B cell (primary cell): ENCODE measurements at regions not wholly inside any gene's neighbourhood (a gene's known extent, or its start where the extent isn't known, plus 50 kb on each side); places are given as distances from the start of the nearest gene placed in this dataset.

ENCODE experiments used
- ATAC-seq: fragments of 200-7000 bp; cut with Tn5 transposase; one replicate; pipeline ENCODE4 v1.10.0; 2021; ENCODE audit warnings: low read depth, mild to moderate bottlenecking, moderate number of reproducible peaks, moderate library complexity
- CTCF ChIA-PET: fragments of 350-600 bp; sonication (Branson Sonifier 250); formaldehyde crosslinking; loops from one replicate; lab custom pipeline; 2021; ENCODE audit warnings: antibody characterized with exemption, inconsistent platforms; lab: Charles Lee
- POLR2A ChIA-PET: fragments of 350-600 bp; sonication (Branson Sonifier 250); formaldehyde crosslinking; loops from one replicate; lab custom pipeline; 2021; ENCODE audit warnings: antibody characterized with exemption; lab: Charles Lee
- DNase-seq: peaks from one replicate; pipeline ENCODE4 v3.0.0; 2013
- H2AFZ ChIP-seq: 2 replicates; pipeline ENCODE4 v1.6.1; 2012; ENCODE audit warnings: mild to moderate bottlenecking, low read depth, low read length; ENCODE audit not compliant: insufficient read depth, poor library complexity, severe bottlenecking
- H3K27ac ChIP-seq, 2 donors: 1 replicate in 1 of 2; 2 replicates in 1 of 2; pipeline ENCODE4 v1.5.1; 2012 to 2013; ENCODE audit warnings: low read length in 2 of 2, mild to moderate bottlenecking in 2 of 2, moderate library complexity in 1 of 2
- H3K27me3 ChIP-seq, 4 experiments: fragments of 200-600 bp in 1 of 4; sonication (generic) in 1 of 4; replicated peaks in 1 of 4; 1 replicate in 2 of 4; 2 replicates in 2 of 4; pipeline versions ENCODE4 v1.6.1 to v1.7.0; 2013 to 2016; ENCODE audit warnings: low read length in 3 of 4, mild to moderate bottlenecking in 2 of 4, mixed read lengths in 1 of 4, moderate library complexity in 1 of 4; ENCODE audit not compliant: insufficient read depth in 4 of 4, control insufficient read depth in 3 of 4; ENCODE audit errors: control extremely low read depth in 1 of 4
- H3K36me3 ChIP-seq, 2 experiments: replicated peaks in 1 of 2; 1 replicate in 1 of 2; 2 replicates in 1 of 2; pipeline versions ENCODE4 v1.6.1 to v1.7.1; 2013; ENCODE audit warnings: low read length in 1 of 2; ENCODE audit not compliant: insufficient read depth in 2 of 2, control insufficient read depth in 1 of 2; ENCODE audit errors: control extremely low read depth in 1 of 2, extremely low read depth in 1 of 2
- H3K4me1 ChIP-seq, 2 donors: fragments of 200-600 bp in 1 of 2; sonication (generic) in 1 of 2; 1 replicate in 1 of 2; 2 replicates in 1 of 2; pipeline versions ENCODE4 v1.5.1 to v1.6.1; 2013 to 2017; ENCODE audit warnings: low read length in 2 of 2; ENCODE audit not compliant: control insufficient read depth in 2 of 2, insufficient read depth in 2 of 2
- H3K4me2 ChIP-seq: replicated peaks from 2 replicates; pipeline ENCODE3; 2012; ENCODE audit warnings: mild to moderate bottlenecking, low read depth, low read length; ENCODE audit not compliant: poor library complexity, severe bottlenecking
- H3K4me3 ChIP-seq, 5 experiments: fragments of 200-600 bp in 1 of 5; sonication (generic) in 1 of 5; 1 replicate in 3 of 5; 2 replicates in 2 of 5; pipeline versions ENCODE4 v1.5.1 to v1.7.0; 2011 to 2016; ENCODE audit warnings: low read length in 4 of 5, mild to moderate bottlenecking in 4 of 5, low read depth in 2 of 5, control low read depth in 1 of 5, moderate library complexity in 1 of 5; ENCODE audit not compliant: insufficient read depth in 1 of 5; ENCODE audit errors: control extremely low read depth in 1 of 5, extremely low read depth in 1 of 5
- H3K79me2 ChIP-seq: fragments of 200-600 bp; sonication (generic); one replicate; pipeline ENCODE4 v1.6.0; 2016; ENCODE audit warnings: low read length; ENCODE audit not compliant: control insufficient read depth, insufficient read depth
- H3K9ac ChIP-seq: fragments of 200-600 bp; sonication (generic); 2 replicates; pipeline ENCODE4 v1.6.1; 2017; ENCODE audit warnings: mild to moderate bottlenecking, low read length, moderate library complexity
- H3K9me3 ChIP-seq, 3 donors: one replicate each; pipeline versions ENCODE4 v1.6.1 to v1.7.1; 2013; ENCODE audit warnings: low read length in 2 of 3; ENCODE audit not compliant: control insufficient read depth in 2 of 3, insufficient read depth in 1 of 3; ENCODE audit errors: control extremely low read depth in 1 of 3
- H4K20me1 ChIP-seq: 2 replicates; pipeline ENCODE4 v1.6.0; 2012; ENCODE audit warnings: mild to moderate bottlenecking, low read length; ENCODE audit not compliant: insufficient read depth, control insufficient read depth, poor library complexity, severe bottlenecking
- H3K27ac Mint-ChIP-seq: one replicate; pipeline ENCODE4 v1.8.0; 2021; ENCODE audit warnings: mixed read lengths
- H3K27me3 Mint-ChIP-seq: one replicate; pipeline ENCODE4 v1.8.0; 2021; ENCODE audit warnings: mixed read lengths
- H3K4me1 Mint-ChIP-seq: one replicate; pipeline ENCODE4 v1.8.0; 2021; ENCODE audit warnings: mixed read lengths
- H3K4me3 Mint-ChIP-seq: one replicate; pipeline ENCODE4 v1.8.0; 2021; ENCODE audit warnings: mixed read lengths
- H3K9me3 Mint-ChIP-seq: one replicate; pipeline ENCODE4 v1.8.0; 2022; ENCODE audit warnings: mixed read lengths; ENCODE audit not compliant: insufficient read depth
- CTCF ChIP-seq: fragments of 200-600 bp; IDR thresholded peaks from one replicate; pipeline ENCODE4 v1.8.0; 2022; ENCODE audit warnings: antibody characterized with exemption, mild to moderate bottlenecking
- EZH2 ChIP-seq: IDR thresholded peaks from 2 replicates; pipeline ENCODE4 v1.6.1; 2012; ENCODE audit warnings: borderline replicate concordance, low read depth, mild to moderate bottlenecking, moderate library complexity, low read length; ENCODE audit not compliant: insufficient read depth, poor library complexity, severe bottlenecking
- WGBS: methylation state at CpG from one replicate; pipeline ENCODE4 v1.1.5; 2013; ENCODE audit warnings: missing lambda C conversion rate; ENCODE audit not compliant: insufficient coverage; 5-methylcytosine and 5-hydroxymethylcytosine counted together
- intact Hi-C: fragments of 100-400 bp; cut with micrococcal nuclease; formaldehyde crosslinking; loops from one replicate; pipeline ENCODE4 v1.10.0; 2022

- TF ChIP-seq CTCF = no peak
- TF ChIP-seq EZH2 = no peak
- no peak overlapping the region for H3K27ac Mint-ChIP-seq
- no peaks in the 10 kb centered on the region for H3K36me3 ChIP-seq
- no peak overlapping the region for H3K4me3 ChIP-seq
- no CpG with 5 or more reads among the region's 2 CpGs for WGBS
- H3K79me2 ChIP-seq = no peaks in the 10 kb centered on the region
- CTCF ChIA-PET = no interaction called here
- ATAC-seq (no peak), DNase-seq (no peak)
- no peak overlapping the region for H3K4me3 Mint-ChIP-seq
- H3K4me2 ChIP-seq = no peak overlapping the region
- intact Hi-C loops = no loop called here
- peaks cover 16% of the 10 kb centered on the region for H3K9me3 Mint-ChIP-seq
- no peaks in the 10 kb centered on the region for H3K27me3 Mint-ChIP-seq
- H3K9me3 ChIP-seq = peaks cover 0 to under 1% (median 0%) of the 10 kb centered on the region in 3 donors
- no peaks in the 10 kb centered on the region for H3K4me1 ChIP-seq
- no peaks in the 10 kb centered on the region for H3K4me1 Mint-ChIP-seq
- POLR2A ChIA-PET = no interaction called here
- H4K20me1 ChIP-seq = no peaks in the 10 kb centered on the region
- no peak overlapping the region for H3K27ac ChIP-seq
- no peaks in the 10 kb centered on the region for H3K27me3 ChIP-seq
- no peak overlapping the region for H2AFZ ChIP-seq
- no peak overlapping the region for H3K9ac ChIP-seq
Measured at GRCh38 chr21:20419772-20420171, 578.4 kb upstream of the NCAM2 start.

- H4K20me1 ChIP-seq = no peaks in the 10 kb centered on the region
- H3K4me3 ChIP-seq = no peak overlapping the region
- Mint-ChIP-seq H3K27ac (no peak overlapping the region), H3K9me3 (peaks cover 12% of the 10 kb centered on the region), H3K4me1 (no peaks in the 10 kb centered on the region), H3K4me3 (no peak overlapping the region), H3K27me3 (no peaks in the 10 kb centered on the region)
- H3K4me1 ChIP-seq = no peaks in the 10 kb centered on the region
- ChIA-PET CTCF (no interaction called here), POLR2A (no interaction called here)
- no peak overlapping the region for H3K4me2 ChIP-seq
- ATAC-seq = no peak
- no peaks in the 10 kb centered on the region for H3K27me3 ChIP-seq
- H3K9me3 ChIP-seq = peaks cover 0 to 13% (median 1%) of the 10 kb centered on the region in 3 donors
- no peaks in the 10 kb centered on the region for H3K36me3 ChIP-seq
- no peak overlapping the region for H3K9ac ChIP-seq
- no peaks in the 10 kb centered on the region for H3K79me2 ChIP-seq
- TF ChIP-seq CTCF (no peak), EZH2 (no peak)
- H2AFZ ChIP-seq = no peak overlapping the region
- DNase-seq = no peak
- intact Hi-C loops = no loop called here
- no peak overlapping the region for H3K27ac ChIP-seq
- 94% methylated on average over 7 of the region's 7 CpGs for WGBS
Measured at GRCh38 chr21:20424943-20425342, 573.3 kb upstream of the NCAM2 start.
